HG03432 (cell line): ENCODE measurements at regions not wholly inside any gene's neighbourhood (a gene's known extent, or its start where the extent isn't known, plus 50 kb on each side); places are given as distances from the start of the nearest gene placed in this dataset.
"Not testable (repeated sequence)": the region's sequence is repeated elsewhere in the genome, so short reads cannot be mapped to it uniquely, and the experiment has no call there.

Source experiments
- ATAC-seq: cut with Tn5 transposase; IDR thresholded peaks from one replicate; pipeline ENCODE4 v1.9.1; 2021; ENCODE audit warnings: mild to moderate bottlenecking, moderate library complexity; ENCODE audit not compliant: unreplicated experiment

GRCh38 chr17:31721291-31722025, 137.6 kb downstream of the COPRS start:
- ATAC-seq = no peak

- ATAC-seq = not testable (repeated sequence)
Observed at GRCh38 chr17:31717251-31717650, 141.8 kb downstream of the COPRS start.

- no peak for ATAC-seq
Observed at GRCh38 chr17:31715446-31715845, 143.6 kb downstream of the COPRS start.

GRCh38 chr17:31704483-31704882, 154.6 kb downstream of the COPRS start:
- ATAC-seq = no peak

- ATAC-seq = no peak
Observed at GRCh38 chr17:31702041-31702440, 157.0 kb downstream of the COPRS start.

GRCh38 chr17:31700973-31701372, 158.1 kb downstream of the COPRS start:
- no peak for ATAC-seq

- ATAC-seq = no peak
Observed at GRCh38 chr17:31699886-31700285, 159.2 kb downstream of the COPRS start.

GRCh38 chr17:31699281-31699680, 159.8 kb downstream of the COPRS start:
- ATAC-seq = no peak

- ATAC-seq = no peak
Observed at GRCh38 chr17:31698751-31699150, 160.3 kb downstream of the COPRS start.

- ATAC-seq = no peak
Observed at GRCh38 chr17:31697838-31698237, 161.2 kb downstream of the COPRS start.

GRCh38 chr17:31696703-31697325, 162.2 kb downstream of the COPRS start:
- no peak for ATAC-seq

- no peak for ATAC-seq
Observed at GRCh38 chr17:31696184-31696602, 162.9 kb downstream of the COPRS start.

- no peak for ATAC-seq
Observed at GRCh38 chr17:31695456-31696090, 163.5 kb downstream of the COPRS start.

GRCh38 chr17:31693433-31694220, 165.4 kb downstream of the COPRS start:
- ATAC-seq = no peak

- no peak for ATAC-seq
Observed at GRCh38 chr17:31692632-31693031, 166.4 kb downstream of the COPRS start.

GRCh38 chr17:31692027-31692426, 167.0 kb downstream of the COPRS start:
- ATAC-seq = no peak

GRCh38 chr17:31691251-31691905, 167.7 kb downstream of the COPRS start:
- no peak for ATAC-seq

GRCh38 chr17:31690151-31690551, 168.9 kb downstream of the COPRS start:
- ATAC-seq = no peak

GRCh38 chr17:31688701-31689100, 170.3 kb downstream of the COPRS start:
- ATAC-seq = no peak

- no peak for ATAC-seq
Observed at GRCh38 chr17:31687505-31688126, 171.4 kb downstream of the COPRS start.
